Activated CD4-positive, alpha-beta T cell treated with anti-CD3 and anti-CD28 coated beads for 24 hours (primary cell): ENCODE measurements at regions not wholly inside any gene's neighbourhood (a gene's known extent, or its start where the extent isn't known, plus 50 kb on each side); places are given as distances from the start of the nearest gene placed in this dataset.

Experiments used
- DNase-seq, 2 donors: peaks; one replicate each; pipeline ENCODE4 v3.0.0-alpha.2; 2020; ENCODE audit warnings: low read depth in 2 of 2

GRCh38 chr6:168884050-168884645 is 369.5 kb downstream of the THBS2 start:
- DNase-seq = no peak

DNA sequence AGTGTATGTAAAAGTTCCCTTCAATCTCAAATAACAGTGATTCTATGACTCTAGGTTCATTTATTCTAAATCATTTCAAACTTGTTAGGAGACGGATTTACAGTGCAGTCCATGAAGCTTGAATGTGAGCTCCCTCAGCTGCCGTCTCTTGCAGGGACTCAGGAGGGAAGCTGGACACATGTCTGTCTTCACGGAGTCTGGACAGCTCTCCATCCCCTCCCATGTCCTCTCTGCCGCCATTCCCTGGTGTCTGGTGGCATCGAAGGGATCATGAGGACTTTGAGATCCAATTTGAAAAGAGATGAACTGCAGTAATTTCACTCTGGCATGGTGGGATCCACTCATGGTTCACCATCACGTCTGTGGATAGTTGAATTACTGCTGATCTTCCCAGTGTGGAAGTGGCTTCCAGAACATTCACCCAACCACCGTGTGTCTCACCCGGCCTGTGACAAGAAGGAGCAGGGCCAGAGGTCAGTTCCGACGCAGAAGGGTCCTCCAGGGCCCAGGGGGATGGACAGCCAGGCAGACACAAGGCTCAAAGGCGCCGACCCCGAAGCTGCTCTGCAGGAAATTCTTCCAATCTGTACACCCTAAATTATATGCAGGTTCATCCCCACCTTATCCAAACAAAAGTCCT is 370.1 kb downstream of the THBS2 start:
- DNase-seq = no peak

DNA sequence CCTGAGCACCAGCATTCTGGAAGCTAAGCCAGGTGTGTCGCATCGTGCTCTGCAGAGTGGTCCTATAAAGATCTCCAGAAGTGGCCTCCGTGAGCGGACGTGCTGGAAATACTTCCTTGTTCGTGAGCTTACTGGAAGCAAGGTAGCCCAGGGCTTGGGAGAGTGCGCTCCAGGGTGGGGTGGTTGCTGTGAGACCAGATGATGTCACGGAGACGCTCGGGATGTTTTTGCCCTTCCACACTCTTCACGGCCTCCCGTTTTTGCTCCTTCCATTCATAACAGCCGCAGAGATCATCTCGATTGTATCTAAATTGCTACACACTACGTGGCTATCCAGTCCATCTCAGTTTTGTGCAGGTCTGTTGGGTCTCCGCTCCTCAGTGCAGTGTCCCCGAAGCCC is 373.4 kb downstream of the THBS2 start:
- DNase-seq = no peak

DNA sequence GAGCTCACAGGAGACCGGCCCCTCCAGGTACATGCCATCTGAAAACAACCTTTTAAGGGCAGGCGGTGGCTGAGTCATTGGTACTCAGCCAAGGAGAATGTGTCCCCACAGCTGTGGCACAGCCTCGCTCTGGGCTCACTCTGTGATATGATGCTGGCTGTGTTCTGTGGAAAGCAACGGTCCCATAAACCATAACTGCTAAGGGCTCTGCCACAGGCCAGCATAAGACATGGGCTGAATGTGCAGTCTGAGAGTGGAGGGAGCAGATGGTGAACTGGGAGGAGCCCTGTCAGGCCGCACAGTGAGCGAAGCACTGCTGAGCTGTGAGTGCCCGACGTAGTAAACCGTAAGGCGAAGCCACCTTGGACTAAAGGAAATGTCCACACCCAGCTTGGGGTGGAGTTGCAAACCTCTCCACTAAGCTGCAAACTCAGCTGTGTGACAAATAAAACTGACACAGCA is 375.8 kb downstream of the THBS2 start:
- DNase-seq = no peak

DNA sequence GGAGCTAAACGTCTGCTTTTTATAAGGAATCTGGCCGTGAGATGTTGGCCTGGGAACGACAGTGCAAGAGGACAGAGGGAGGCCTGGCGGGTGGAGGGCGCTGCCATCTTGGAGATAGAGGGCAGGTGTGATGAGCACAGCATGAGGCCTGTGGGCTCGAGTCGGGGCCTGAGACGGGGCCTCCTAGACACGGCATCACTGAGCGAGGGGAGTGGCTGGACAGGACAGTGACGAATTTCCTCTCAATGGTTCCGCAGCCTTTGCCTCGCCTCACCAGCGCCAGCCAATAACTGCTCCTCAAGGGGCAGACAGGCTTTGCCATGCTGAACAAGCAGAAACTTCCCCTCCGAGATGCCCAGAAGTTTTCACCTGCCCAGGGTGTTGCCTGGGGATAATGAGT is 376.7 kb downstream of the THBS2 start:
- no peak for DNase-seq

DNA sequence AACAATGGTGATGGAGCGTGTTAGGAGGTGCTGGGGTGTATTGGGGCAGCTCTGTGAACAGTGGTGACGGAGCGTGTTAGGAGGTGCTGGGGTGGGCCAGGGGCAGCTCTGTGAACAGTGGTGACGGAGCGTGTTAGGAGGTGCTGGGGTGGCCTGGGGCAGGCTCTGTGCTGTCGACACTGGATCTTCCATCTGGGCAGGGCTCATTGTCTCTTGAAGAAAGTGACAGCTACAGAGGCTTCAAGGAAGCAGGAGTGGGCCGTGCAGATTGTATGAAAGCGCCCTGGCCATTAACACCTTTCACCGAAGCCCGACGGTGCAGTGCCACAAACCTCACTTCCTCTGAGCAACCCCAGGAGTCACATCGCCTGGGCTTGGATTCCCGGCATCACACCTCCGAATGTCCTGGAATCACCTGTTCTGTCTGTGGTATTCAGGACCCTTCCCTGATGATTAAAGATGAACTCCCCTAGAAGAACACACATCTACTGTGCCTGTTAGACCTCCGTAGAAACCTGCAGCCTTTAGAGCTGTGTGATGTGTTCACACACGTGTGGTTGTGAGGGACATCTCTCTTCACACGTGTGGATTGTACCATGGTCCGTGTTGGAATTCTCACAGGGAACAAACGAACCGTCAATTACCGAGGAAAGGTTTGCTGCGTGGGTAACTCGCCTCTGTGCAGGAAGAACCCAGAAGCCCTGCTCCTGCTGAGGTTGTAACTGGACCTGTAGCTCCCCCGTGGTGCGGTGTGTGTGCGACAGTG is 377.7 kb downstream of the THBS2 start:
- DNase-seq = no peak

DNA sequence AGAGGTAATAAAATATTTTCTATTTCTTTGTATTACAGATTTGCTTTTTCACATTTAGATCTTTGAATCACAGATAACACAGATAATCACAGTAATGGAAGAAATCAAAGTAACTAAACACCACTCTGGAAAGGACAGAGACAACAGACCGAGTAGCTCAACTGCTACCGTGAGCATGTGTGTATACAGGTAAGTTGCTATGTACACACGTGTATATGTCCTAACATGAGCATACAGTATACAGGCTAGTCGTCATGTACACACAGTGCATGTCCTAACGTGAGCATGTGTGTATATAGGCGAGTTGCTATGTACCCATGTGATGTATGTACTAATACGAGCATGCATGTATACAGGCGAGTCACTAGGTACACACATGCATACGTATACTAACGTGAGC is 379.0 kb downstream of the THBS2 start:
- no peak for DNase-seq

- DNase-seq = no peak
These were observed 380.1 kb downstream of the THBS2 start for GRCh38 chr6:168873278-168874190.

DNA sequence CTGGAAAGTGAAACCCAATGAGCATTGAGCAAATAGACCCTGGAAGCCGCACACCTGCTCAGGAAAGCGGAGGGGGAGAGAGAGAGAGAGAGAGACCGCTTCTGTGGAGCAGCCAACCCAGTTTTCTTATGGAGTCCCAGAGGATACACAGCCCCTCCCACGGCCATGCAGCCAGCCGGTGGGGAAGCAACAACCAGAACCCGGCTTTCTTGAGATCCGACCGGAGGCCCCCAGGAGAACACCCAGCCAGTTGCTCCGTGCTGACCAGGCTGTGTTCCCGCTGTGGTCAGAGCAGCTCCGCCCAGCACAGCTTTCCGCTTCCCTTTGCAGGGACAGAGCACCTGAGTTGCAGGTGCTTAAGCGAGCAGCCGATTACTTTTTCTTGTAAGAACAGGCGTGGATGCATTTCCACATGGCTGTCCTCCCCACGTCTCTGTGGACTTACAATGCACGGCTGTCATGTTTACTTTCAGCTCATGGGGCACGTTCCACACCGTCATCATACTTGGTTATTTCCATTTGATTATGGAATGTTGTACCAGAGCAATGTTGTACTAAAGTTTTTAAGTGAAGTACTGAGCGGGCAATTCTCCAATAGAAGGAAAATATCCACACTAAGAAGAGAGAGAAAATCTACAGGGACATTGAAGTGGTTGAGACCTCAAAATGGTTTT is 381.9 kb downstream of the THBS2 start:
- no peak for DNase-seq

- DNase-seq = no peak
These were observed 382.7 kb downstream of the THBS2 start for GRCh38 chr6:168870982-168871381.

- no peak for DNase-seq
These were observed 386.2 kb downstream of the THBS2 start for GRCh38 chr6:168867247-168868102.

DNA sequence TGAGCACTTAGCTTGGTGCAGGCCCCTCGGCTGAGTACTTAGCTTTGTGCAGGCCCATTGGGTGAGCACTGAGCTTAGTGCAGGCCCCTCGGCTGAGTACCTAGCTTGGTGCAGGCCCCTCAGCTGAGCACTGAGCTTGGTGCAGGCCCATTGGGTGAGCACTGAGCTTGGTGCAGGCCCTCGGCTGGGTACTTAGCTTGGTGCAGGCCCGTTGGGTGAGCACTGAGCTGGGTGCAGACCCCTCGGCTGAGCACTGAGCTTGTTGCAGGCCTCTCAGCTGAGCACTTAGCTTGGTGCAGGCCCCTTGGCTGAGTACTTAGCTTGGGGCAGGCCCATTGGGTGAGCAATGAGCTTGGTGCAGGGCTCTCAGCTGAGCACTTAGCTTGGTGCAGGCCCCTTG is 387.1 kb downstream of the THBS2 start:
- DNase-seq = no peak

DNA sequence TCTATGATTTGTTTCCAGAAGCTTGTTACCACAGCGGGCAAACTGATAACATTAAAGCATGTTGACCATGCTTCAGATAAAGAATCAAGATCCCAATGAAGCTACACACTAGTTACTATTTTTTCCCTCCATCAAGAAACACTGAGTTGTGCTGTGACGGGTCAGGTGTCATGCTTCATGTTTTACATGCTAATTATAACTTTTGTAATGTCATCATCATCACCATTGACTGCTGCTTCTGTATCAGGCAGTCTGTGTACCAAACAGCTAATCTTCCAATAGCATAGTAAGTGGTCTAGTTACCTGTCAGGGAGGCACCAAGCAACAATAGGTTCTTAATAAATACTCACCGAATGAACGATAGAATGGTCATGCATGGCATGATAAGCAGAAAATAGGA is 388.1 kb downstream of the THBS2 start:
- DNase-seq = no peak

DNA sequence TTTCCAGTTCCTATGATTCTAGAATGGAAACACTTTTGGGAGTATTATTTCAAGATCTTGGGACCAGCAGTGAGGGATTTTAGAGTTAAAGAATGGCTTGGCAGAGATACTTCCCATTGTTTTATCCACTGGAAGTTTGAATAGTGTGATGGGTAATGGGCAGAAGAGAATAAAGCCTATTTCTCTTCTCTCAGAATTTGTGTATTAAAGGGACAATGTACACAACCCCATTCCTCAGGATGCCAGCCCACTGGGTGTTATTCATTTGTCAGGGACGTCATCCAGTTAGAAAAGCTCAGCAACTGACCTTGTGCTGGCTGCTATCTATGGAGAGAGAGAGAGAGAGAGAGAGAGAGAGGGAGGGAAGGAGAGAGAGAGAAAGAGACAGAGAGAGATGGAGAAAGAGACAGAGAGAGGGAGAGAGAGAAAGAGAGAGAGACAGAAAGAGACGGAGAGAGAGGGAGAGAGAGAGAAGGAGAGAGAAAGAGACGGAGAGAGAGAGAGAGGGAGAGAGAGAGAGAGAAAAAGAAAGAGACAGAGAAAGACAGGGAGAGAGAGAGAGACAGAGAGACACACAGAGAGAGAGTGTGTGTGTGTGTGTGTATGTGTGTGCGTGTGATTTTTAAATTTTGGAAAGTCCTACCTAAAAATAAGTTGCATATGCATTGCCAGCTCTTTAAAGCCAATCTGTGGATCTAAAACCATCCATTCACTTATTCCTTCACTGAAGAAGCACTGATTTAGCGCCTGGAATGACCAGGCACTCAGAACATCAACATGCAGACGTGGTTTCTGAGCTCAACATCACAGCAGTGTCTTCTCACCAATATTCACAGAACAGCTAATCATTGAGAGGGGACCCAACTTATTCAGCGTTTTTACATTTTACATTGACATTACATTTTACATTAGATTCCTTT is 388.8 kb downstream of the THBS2 start:
- no peak for DNase-seq

GRCh38 chr6:168863467-168863866 is 390.2 kb downstream of the THBS2 start:
- DNase-seq = no peak

GRCh38 chr6:168862346-168862980 is 391.2 kb downstream of the THBS2 start:
- DNase-seq = no peak

- no peak for DNase-seq
These were observed 392.7 kb downstream of the THBS2 start for GRCh38 chr6:168860987-168861386.

GRCh38 chr6:168860341-168860740 is 393.3 kb downstream of the THBS2 start:
- no peak for DNase-seq

- no peak for DNase-seq
These were observed 394.7 kb downstream of the THBS2 start for GRCh38 chr6:168858926-168859325.
